ENCODE measurements at regions not wholly inside any gene's neighbourhood (a gene's known extent, or its start where the extent isn't known, plus 50 kb on each side); places are given as distances from the start of the nearest gene placed in this dataset.
A peak's percentile ranks its signal among the peaks of the same experiment; 100 is the strongest.

- no peak for DNase-seq
Observed at GRCh38 chr1:90558754-90559378, 158.2 kb downstream of the BARHL2 start.

GRCh38 chr1:90558126-90558525, 159.0 kb downstream of the BARHL2 start:
- no peak for DNase-seq

GRCh38 chr1:90557706-90558105, 159.4 kb downstream of the BARHL2 start:
- DNase-seq, result no peak

- peak; percentile 5 to 41 for DNase-seq
Observed at GRCh38 chr1:90550626-90551406, 166.3 kb downstream of the BARHL2 start.

- DNase-seq, result no peak
Observed at GRCh38 chr1:90544356-90544755, 172.7 kb downstream of the BARHL2 start.

- DNase-seq, result no peak
Observed at GRCh38 chr1:90537606-90538362, 179.3 kb downstream of the BARHL2 start.

GRCh38 chr1:90534663-90535295, 182.3 kb downstream of the BARHL2 start:
- DNase-seq, result no peak

GRCh38 chr1:90534116-90534515, 183.0 kb downstream of the BARHL2 start:
- no peak for DNase-seq

- no peak for DNase-seq
Observed at GRCh38 chr1:90526954-90527353, 190.1 kb downstream of the BARHL2 start.

GRCh38 chr1:90522432-90522831, 194.7 kb downstream of the BARHL2 start:
- DNase-seq, result no peak

- no peak for DNase-seq
Observed at GRCh38 chr1:90513956-90514355, 203.1 kb downstream of the BARHL2 start.

- DNase-seq, result no peak
Observed at GRCh38 chr1:90512441-90512840, 204.7 kb downstream of the BARHL2 start.

GRCh38 chr1:90510143-90510542, 207.0 kb downstream of the BARHL2 start:
- no peak for DNase-seq

GRCh38 chr1:90509225-90510048, 207.7 kb downstream of the BARHL2 start:
- no peak for DNase-seq

GRCh38 chr1:90508376-90509167, 208.5 kb downstream of the BARHL2 start:
- DNase-seq, result no peak

- DNase-seq, result no peak
Observed at GRCh38 chr1:90507173-90507572, 209.9 kb downstream of the BARHL2 start.

- no peak for DNase-seq
Observed at GRCh38 chr1:90505806-90506205, 211.3 kb downstream of the BARHL2 start.

- no peak for DNase-seq
Observed at GRCh38 chr1:90504509-90504908, 212.6 kb downstream of the BARHL2 start.

GRCh38 chr1:90502696-90503095, 214.4 kb downstream of the BARHL2 start:
- no peak for DNase-seq

- DNase-seq, result no peak
Observed at GRCh38 chr1:90502194-90502593, 214.9 kb downstream of the BARHL2 start.

- DNase-seq, result no peak
Observed at GRCh38 chr1:90501281-90501680, 215.8 kb downstream of the BARHL2 start.

Measured in NCI-H2081 (cell line).